ENCODE measurements at regions not wholly inside any gene's neighbourhood (a gene's known extent, or its start where the extent isn't known, plus 50 kb on each side); places are given as distances from the start of the nearest gene placed in this dataset.

DNA sequence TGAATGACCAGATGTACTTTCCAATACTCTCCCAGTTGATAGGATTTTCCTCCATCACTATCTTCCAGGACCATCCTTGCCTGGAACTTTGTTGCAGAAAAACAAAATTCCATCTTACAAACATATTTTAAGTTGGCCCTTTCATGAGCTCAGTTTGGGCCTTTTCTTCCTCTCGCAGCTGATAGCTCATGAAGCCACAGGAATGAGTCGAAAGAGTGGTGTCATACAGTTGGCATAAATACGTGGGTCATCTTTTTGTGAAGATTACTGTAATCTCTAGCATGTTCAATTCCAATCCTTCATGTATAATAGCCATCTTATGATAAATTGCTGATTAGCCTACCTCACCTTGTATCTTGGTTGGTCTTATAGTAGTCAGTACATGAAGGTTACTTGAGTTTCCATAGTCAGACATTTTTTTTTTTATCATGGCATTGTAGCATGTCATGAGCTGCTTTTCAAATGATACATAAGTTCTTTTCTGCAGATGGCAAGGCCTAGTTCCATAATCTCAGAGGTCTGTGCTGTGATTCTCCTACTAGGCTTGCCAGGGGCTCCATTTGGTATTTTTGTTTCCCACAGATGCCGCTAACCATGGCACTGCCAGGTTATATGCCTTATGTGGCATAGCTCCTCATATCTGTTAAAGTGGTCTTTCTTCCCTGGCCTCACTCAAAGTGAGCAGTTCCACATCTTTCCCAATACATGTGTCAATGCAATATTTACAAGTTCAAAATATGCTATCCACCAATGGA lies 380.6 kb upstream of the DCN start:
- no peak for DNase-seq

DNA sequence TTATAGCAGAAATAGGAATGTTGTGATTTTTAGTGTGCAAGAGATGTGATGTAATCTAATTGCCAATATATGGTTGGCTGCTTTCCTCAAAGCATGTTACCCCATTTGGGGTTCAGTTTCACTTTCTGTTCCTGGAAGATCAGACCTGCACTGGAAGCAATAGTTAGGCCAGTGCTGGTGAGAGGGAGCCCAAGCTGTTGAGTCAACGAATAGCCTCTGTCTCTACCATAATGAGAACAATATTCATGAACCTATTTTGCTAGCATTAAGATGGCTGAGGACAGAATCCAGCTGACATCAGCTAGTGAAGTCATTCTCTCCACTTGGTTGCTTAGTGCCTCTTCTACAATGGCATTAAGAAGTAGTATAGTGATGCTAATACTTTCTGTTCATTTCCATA lies 379.9 kb upstream of the DCN start:
- DNase-seq = no peak

DNA sequence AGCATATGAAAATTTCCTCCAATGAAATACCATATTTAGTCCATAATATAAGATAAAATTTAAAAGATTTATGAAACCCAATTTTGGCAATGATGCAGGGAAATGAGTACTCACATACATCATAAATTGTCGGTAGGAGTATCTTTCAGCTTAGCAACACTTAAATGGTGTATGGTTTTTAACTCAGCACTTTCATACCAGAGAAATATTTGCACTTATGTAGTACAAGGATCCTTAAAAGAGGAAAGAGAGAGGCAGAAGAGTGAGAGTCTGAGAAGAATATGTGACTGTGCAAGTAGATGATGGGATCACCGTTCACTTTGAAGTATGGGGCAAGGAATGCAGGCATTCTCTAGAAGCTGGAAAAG lies 379.3 kb upstream of the DCN start:
- DNase-seq = no peak

DNA sequence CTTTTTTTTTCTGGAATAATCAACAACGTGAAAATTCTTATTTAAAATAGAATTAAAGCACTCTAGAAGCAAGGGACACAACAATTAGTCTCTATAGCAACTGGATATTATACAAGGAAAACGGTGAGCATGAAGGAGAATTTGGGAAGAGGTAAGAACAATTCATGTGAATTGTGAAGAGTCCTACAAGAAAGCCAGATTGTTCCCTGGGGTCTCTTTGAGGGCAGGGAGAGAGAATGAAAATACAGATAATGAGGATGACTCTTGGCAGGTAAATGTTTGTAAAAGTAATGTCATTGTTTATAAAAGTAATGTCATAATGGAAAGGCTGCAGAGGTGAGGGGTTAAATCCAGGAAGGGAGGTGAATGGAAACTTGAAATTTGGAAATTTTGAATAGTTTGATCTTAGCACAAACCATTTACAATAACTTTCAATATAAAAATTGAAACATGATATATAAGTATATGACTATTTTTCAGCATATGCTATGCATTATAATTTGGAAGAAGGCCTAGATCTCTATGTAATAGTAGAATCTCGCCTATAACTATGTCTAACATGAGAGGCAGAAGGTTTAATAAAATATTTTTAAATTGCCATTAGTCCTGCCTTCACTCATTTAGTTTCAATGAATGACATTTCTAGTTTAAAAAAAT lies 378.8 kb upstream of the DCN start:
- DNase-seq = no peak

DNA sequence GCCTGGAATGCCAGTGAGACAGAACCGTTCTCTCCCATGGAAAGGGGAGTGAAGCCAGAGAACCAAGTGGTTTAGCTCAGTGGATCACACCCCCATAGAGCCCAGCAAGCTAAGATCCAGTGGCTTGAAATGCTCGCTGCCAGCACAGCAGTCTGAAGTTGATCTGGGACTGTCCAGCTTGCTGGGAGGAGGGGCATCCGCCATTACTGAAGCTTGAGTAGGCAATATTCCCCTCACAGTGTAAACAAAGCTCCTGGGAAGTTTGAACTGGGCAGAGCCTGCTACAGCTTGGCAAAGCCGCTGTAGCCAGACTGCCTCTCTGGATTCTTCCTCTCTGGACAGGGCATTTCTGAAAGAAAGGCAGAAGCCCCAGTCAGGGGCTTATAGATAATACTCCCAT lies 374.3 kb upstream of the DCN start:
- DNase-seq = no peak

DNA sequence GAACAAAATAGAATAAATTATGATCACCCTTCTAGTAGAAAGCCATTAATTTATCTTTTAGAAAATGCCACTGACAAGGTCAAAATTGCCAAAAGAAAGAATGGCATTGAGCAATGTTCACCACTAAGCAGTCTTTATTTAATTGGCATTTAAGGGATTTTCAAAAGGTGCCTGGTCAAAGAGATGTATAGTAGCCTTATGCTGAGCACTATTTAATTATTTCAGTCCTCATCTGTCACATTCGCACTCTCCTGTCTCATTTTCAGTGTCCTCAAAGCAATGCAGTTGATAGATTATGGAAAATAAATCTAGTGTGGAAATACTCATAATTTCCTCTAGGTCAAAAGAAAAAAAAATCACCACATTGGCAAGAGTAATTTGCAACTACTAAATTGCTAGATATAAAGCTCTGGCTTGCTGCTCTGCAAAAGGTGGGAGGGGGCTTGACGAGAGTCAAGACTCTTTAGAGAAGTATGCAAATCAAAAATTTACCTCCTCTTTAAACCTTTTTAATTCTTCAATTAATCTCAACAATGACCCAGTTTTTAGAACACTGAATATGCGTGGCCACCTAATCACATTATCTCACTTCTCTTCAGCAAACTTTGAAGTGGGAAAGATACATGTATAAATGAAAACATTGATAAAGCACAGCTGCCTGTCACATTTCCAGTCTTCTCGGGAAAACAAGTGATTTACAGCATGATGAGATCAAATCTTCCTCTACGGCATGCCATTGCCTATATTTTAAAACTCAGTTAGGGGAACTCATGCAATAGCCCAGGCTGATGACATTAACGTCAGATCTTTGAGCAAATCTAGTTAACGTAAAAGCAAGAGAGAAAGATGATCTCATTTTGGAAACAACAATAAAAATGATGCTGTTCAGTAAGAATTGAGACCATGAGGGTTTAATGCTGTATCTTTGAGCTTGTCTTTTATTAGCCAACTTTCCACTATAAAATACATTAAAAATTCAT lies 373.1 kb upstream of the DCN start:
- no peak for DNase-seq

DNA sequence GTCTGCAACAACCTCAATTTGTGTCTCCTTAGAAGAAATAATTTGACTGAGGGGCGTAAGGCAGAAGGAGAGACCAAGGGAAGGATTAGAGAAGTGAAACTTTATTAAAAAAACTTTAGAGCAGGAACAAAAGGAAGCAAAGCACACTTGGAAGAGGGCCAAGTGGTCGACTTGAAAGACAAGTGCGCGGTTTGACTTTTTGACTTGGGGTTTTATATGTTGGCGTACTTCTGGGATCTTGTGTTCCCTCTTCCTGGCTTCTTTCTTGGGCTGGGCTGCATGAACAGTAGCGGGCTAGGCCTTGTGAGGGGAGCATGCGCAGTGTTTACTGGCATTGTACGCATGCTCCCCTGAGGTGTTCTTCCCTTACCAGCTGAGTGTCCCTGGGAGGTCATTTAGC lies 369.3 kb upstream of the DCN start:
- no peak for DNase-seq

DNA sequence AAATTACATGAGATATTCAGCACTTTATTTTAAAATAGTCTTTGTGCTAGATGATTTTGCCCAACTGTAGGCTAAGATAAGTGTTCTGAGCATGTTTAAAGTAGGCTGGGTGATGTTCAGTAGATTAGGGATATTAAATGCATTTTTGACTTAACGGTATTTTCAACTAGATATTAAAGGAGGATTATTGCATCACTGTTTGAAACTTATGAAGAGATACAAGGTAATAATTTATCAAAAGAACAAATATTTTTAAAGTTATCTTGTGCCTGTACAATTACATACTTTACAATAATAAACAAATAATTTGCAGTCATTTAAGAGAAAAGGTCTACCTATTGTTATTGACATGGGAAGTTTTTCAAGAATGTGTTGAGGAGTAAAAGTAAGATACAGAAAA lies 368.6 kb upstream of the DCN start:
- no peak for DNase-seq

DNA sequence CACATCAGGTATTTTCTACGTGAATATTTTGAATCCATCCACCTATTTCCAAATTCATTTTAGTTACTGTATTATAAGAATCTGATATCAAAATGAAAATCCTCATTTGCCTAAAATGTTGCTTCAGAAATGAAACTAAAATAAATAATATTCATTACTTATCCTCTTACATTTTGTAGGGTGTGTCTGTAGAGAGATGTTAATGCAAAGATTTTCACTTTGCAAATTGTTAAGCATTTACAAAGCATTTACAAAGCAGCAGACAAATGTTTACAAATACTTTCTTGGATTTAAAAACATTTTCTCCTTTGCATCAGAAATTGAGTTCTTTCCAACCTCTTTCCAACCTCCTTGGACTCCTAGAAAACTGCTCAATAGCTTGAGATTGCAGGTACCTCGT lies 360.0 kb upstream of the DCN start:
- DNase-seq = no peak

DNA sequence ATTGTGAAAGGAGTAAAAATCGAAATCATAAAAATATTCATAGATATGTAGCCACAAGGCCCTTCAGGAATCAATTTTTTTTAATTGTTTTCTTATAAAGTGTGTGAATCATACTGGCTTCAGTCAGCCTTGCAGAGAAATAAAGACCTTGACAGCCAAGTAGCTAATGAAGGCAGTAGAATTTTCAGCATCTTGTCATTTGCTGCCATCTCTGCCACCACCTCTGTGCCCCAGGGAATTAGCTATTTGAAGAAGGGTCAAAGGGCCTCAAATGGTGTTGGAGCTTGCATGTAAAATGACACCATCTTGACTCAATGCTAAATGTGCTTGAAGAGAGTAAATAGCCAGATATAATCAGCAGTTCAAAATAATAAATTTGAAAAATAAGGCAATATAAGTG lies 359.4 kb upstream of the DCN start:
- DNase-seq = no peak

DNA sequence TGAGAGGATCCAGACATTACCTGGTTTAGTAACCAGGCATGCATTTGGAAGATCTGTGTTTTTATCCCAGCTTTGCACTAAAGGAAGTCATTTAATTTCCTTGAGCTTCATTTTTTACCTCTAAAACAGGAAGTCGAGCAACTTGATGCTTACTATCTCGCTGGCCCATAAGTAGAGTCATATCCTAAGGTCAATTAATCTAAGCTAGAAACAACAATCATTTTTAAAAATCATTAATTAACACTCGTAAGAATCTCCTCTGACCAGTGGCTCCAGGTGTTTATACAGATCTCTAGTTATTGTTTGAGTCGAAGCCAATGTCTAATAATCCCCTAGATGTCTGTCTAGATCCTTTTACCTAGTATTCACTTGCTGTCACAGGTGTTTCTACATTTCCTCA lies 355.8 kb upstream of the DCN start:
- DNase-seq = no peak

DNA sequence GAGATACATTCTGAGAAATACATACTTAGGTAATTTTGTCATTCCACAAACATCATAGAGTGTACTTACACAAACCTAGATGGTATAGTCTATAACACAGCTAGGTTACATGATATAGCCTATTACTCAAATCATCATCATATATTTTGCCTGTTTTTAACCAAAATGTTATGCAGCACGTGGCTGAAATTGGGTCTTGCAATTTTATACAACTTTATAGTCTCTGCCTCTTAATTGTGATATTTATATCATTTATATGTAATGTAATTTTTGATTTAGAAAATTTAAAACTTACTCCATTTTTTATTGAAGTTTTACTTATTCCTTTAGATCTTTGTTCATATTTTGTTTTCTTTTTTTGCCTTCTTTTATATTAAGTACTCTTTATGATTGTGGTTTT lies 350.7 kb upstream of the DCN start:
- no peak for DNase-seq

DNA sequence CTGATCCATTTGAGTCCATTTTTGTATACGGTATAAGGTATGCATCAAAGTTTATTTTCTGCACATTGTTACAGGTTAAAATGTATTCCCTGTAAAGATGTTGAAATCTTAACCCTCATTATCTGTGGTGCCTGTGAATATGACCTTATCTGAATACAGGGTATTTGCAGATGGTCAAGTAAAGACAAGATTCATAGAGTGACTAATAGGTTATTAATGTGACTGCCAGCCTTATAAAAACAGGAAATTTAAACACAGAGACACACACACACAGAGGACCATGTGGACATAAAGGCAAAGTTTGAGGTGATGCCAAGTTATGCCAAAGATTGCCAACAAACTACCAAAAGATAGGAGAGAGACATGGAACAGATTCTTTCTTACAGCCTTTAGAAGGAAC lies 347.2 kb upstream of the DCN start:
- no peak for DNase-seq

DNA sequence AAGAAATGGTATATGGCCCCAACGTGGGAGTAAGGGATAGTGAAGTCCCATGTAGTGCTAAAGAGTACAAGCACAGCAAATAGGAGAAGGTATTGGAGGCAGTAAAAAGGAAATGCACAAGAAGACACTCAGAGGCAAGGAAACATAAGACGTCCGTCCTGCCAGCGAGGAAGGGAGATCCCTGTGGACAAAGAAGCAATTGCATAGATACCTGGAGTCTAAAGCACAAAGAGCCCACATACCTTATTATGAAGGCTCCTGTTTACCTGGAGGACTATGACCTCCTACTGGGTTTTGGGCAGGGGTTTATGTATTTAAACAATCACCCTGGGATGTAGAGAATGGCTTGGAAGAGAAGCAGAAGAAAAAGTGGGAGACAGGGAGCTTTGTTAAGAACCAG lies 341.2 kb upstream of the DCN start:
- no peak for DNase-seq

DNA sequence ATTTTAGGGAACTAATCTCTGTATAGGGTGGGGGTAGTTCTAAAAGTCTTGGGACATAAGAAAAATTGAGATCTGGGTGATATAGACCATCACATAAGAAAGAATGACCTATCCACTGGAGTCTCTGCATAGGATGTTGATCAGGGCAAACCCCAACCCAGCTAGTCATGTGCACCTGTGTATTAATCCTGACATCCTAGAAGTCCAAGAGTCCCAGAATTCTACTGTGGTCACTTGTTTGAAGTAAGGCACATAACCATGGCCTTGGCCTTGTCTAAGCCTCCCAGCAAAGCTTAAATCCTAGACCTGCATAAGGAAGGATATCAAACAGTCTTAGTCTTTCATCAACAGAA lies 334.1 kb upstream of the DCN start:
- no peak for DNase-seq

DNA sequence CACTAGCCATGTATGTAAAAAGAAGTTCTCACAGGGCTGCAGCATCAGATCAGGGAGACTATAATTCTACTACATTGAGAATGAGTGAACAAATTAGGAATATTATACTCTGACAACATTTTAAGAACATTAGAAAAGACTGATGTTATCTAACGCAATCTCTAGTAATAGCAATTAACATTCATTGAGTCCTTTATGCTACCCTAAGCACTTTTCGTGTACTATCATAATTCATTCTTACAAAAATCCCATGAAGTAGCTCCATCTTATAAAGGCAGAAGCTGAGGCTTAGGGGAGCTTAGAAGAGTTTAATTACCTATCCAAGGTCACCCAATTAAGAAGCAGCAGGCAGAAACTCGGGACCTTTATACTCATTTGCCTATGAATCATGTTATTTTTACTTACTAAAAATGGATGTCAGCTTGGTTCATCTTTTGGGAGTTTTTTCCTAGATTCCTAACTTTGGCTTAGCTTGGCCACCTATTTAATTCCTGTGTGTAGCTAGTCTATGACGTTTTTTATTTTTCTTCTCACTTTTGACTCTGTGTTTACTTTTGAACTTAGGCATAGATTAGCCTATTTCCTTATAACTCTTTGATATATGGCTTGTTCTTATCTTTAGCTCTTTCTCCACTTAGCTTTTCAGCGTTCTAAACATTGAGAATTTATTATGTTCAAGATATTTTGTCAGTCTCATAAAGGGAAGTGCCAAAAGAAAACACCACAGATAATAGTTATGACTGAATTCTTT lies 333.5 kb upstream of the DCN start:
- no peak for DNase-seq

DNA sequence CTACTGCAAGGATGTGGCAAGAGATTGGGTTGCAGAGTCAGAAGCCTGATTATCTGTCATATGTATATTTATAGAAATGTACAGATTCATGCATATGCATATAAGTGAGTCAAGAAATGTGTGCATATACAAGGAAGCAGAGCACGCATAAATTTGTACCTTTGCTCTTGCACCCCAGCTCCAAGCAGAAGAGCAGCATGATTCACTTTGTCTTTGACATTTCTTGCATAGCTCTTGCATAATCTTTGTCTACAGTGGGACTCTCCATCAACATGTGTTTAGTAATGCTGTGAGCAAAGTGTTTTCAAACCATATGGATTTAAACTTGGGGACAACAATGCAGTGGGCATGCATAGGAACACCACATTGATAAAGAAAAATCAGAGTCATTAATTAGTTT lies 330.7 kb upstream of the DCN start:
- DNase-seq = no peak

DNA sequence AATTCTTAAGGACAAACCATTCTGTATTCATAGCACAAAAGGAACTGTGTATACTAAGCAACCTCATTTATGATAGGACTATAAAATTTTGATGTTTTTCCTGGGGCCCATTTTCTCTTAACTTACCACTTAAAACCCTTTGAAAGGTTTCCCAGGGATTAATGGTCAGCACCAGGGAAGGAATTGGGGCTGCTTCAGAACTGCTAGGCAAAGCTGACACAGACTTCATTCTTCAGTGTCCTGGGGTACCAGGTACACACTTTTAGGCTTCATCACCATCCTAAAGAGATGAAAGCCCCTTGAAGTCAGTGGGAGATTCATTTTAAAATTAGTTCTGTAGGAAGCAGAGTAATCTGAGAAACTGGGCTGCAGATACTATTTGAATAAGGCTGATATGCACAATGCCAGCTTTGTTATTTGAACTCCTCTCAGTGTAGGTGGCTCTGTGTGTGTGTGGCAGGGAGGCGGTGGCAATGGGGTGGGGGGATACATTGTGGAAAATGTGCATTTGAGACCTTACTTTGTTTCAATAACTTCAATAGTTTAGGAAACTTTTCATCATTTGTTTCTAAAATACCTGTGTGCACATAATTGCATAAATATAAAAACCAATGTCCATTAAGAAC lies 329.3 kb upstream of the DCN start:
- no peak for DNase-seq

DNA sequence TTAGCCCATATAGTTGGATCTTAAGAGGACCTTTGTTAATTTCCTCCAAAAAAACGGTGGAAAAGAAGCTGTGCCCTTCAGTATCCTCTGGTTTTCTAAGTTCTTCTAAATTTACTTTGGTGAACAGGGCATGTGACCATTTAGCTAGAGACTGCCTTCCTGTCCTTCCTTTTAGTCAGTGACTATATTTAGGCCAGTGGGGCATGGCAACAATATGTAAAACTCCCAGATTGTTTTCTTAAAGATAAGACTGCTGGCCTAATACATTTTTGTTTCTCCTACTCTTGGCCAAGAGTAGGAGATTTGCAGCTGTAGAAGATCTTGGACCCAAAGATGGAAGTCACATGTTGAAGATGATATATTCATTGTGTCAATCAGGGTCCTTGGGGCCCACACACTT lies 325.1 kb upstream of the DCN start:
- DNase-seq = no peak

DNA sequence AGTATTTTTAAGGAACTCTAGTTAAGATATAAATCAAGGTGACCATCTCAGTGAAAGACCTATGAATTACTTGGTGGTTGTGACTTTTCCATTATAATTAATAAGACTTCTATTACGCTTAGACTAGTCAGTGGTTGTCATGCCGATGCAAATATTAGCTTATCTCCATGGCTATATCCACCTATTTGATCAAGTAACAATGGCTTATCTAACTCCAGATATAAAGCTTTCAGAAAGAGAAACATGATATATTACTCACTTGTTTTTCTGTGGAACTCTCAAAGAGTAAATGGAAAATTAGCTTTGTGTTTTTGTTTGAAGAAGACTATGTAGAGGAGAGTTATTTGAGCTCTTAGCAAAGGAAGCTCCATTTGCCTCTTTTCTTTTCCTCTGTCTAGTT lies 323.8 kb upstream of the DCN start:
- DNase-seq = no peak

DNA sequence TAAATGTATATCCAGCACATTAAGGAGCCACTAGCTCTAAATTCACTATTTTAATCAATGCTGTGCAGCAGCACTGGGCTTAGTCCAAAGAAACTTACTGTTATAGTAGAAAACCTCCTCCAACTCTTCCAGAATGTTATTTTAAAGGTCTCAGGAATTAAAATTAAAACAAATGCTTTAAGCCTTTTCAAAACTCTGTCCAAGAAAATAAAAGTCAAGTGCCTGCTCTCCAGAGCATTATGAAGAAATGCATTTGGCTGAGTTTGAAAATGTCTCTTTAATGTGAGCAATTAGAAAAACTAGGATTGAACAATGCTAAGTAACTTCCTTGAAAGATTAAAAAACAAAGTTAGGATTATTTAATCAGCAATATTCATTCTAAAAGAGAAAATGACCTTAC lies 322.4 kb upstream of the DCN start:
- no peak for DNase-seq

DNA sequence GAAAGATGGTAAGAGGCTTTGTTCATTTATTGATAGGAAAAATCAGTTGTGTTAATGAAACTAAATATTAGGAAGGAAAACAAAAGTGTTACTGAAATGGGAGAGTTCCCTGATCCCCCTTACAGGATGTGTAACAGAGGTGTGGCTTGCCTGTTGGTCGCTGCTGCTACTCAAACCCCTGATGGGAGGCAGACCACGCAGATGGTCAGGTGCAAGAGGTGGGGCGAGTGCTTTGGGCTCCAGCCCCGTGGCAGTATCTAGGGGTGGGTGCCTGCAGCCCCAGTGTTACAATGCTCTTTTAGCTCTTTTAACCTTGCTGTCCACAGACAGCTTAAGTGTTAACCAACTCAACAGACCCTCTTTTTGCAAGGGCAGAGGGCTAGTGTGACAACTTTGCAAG lies 319.6 kb upstream of the DCN start:
- no peak for DNase-seq

DNA sequence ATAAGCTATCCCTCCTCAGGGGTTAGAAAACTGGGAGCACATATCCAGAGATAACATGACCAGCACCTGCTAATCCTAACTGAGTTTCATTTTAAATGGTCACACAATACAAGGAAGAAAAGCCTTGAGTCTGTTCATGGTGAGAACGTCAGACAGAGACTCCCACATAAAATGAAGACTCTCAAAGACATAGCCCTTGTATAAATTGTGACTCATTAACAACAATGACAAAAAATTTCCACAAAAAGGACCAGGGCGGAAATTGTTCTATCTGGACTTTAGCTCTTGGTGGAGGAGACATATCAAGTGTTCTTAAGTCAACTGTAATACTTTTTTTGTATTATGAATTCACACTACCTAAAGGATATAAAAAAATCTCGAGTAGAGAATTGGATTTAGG lies 313.7 kb upstream of the DCN start:
- no peak for DNase-seq
